HFFc6 (cell line): ENCODE measurements at regions not wholly inside any gene's neighbourhood (a gene's known extent, or its start where the extent isn't known, plus 50 kb on each side); places are given as distances from the start of the nearest gene placed in this dataset.

Experiments
- DNase-seq: peaks from one replicate; pipeline ENCODE4 v3.0.0-alpha.2; 2018
- H3K27ac Mint-ChIP-seq: 2 replicates; pipeline ENCODE4 v1.8.0; 2020; ENCODE audit warnings: mild to moderate bottlenecking, mixed read lengths
- H3K27me3 Mint-ChIP-seq: 2 replicates; pipeline ENCODE4 v1.8.0; 2021; ENCODE audit warnings: mild to moderate bottlenecking, moderate library complexity, mixed read lengths; ENCODE audit not compliant: insufficient read depth
- H3K36me3 Mint-ChIP-seq: 2 replicates; pipeline ENCODE4 v1.8.0; 2021; ENCODE audit warnings: low read depth, mixed read lengths
- H3K4me1 Mint-ChIP-seq: 2 replicates; pipeline ENCODE4 v1.8.0; 2020; ENCODE audit warnings: low read depth, mixed read lengths
- H3K4me3 Mint-ChIP-seq: 2 replicates; pipeline ENCODE4 v1.8.0; 2020; ENCODE audit warnings: mild to moderate bottlenecking, moderate library complexity, mixed read lengths
- H3K9me3 Mint-ChIP-seq: 2 replicates; pipeline ENCODE4 v1.8.0; 2020; ENCODE audit warnings: mild to moderate bottlenecking, mixed read lengths
- TF ChIP-seq, protein P1 (sequence below): fragments of 200-600 bp; sonication (generic); IDR thresholded peaks from 2 replicates; pipeline ENCODE4 v1.5.0; 2021; ENCODE audit warnings: antibody characterized with exemption, mild to moderate bottlenecking

DNA sequence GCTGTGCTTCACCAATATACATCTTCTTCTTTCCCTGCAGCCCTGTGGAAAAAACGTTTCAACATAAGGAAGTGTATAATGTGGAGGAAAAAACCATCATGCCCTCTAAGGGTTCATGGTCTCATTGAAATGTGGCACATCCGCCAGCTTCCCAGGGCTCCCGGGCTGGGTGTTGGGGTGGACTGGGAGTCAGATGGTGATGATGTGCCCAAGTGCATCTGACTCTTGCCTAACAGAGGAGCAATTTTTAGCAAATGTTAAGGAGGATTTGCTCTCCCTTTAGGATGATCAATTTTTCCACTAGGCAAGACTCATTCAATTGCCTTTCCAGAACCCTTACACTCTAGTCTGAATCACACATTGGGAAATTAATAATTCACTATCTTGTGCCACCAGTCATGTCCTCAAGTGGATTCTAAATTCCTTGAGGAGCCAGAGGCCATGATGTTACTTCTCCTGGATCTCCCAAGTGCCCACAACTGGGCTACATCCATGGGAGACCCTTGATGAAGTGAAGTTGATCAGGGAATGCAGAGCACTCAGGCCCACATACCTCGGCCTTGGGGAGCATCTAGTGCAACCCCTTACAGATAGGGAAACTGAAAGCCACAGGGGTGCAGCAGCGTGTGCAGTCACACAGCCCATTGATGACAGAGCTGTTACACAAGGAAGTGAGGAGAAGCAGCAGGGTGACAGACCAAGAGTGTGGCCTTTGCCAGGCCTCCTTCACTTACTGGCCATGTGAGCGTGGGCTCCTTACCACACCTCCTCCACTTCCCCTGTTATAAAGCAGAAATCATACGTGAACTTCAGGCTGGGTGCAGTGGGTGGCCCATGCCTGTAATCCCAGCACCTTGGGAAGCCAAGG is 100.0 kb upstream of the SLC44A3 start:
- Mint-ChIP-seq H3K27ac (no peak overlapping the region; the same call in 1 of the 2 replicates), H3K4me1 (peaks cover 19% of the 10 kb centered on the region), H3K27me3 (peaks cover 7% of the 10 kb centered on the region; the same call in 1 of the 2 replicates), H3K36me3 (peaks cover 2% of the 10 kb centered on the region; the same call in 1 of the 2 replicates), H3K4me3 (no peak overlapping the region), H3K9me3 (no peaks in the 10 kb centered on the region)
- TF ChIP-seq, protein P1, sequence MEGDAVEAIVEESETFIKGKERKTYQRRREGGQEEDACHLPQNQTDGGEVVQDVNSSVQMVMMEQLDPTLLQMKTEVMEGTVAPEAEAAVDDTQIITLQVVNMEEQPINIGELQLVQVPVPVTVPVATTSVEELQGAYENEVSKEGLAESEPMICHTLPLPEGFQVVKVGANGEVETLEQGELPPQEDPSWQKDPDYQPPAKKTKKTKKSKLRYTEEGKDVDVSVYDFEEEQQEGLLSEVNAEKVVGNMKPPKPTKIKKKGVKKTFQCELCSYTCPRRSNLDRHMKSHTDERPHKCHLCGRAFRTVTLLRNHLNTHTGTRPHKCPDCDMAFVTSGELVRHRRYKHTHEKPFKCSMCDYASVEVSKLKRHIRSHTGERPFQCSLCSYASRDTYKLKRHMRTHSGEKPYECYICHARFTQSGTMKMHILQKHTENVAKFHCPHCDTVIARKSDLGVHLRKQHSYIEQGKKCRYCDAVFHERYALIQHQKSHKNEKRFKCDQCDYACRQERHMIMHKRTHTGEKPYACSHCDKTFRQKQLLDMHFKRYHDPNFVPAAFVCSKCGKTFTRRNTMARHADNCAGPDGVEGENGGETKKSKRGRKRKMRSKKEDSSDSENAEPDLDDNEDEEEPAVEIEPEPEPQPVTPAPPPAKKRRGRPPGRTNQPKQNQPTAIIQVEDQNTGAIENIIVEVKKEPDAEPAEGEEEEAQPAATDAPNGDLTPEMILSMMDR, result no peak
- DNase-seq, result no peak

DNA sequence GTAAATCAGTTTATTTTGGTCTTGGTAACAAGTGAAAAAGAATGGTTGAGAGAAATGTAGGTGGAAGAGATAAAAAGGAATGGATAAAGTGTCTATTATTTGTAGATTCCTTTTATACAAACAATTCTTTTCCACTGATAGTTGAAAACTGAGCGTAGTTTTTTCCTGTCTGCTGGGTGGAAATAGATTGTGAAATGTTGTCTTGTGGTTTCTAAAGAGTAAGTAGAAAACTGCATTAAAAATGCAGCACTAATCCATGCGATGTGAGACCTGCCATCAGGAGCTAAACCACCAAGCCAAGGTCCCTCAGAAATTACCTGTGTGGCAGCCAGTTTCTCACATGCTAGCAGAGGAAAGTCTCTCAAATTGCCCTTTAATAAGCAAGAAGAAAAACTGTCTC is 103.2 kb upstream of the SLC44A3 start:
- Mint-ChIP-seq H3K9me3 (no peaks in the 10 kb centered on the region), H3K27ac (no peak overlapping the region), H3K4me1 (peaks cover 32% of the 10 kb centered on the region), H3K27me3 (peaks cover 5% of the 10 kb centered on the region; the same call in 1 of the 2 replicates), H3K36me3 (no peaks in the 10 kb centered on the region), H3K4me3 (no peak overlapping the region)
- no peak for DNase-seq
- TF ChIP-seq, protein P1, result no peak

DNA sequence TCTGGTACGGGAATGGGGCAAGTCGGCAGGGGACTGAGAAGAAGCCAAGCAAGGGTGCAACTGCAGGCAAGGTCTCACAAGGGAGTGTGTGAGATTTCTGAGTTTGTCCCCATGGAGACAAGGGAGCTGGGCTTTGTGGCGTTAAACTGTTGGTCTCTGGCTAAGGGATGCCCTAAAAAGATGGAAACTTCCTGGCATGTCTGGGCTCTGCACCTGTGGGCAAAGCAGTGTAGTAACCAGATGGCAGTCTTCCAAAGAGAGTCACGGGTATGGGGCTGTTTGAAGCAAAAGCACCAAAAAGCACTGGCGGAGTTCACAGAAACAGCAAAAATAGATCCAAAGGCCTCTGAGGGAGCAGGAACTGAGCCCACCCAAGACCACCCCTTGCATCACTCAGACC is 104.8 kb upstream of the SLC44A3 start:
- no peak overlapping the region for H3K27ac Mint-ChIP-seq
- no peak overlapping the region for H3K4me3 Mint-ChIP-seq
- H3K36me3 Mint-ChIP-seq, result peaks cover 5% of the 10 kb centered on the region; the same call in 1 of the 2 replicates
- H3K4me1 Mint-ChIP-seq, result peaks cover 46% of the 10 kb centered on the region
- no peak for DNase-seq
- peaks cover 8% of the 10 kb centered on the region; the same call in 1 of the 2 replicates for H3K27me3 Mint-ChIP-seq
- TF ChIP-seq, protein P1, result no peak
- no peaks in the 10 kb centered on the region for H3K9me3 Mint-ChIP-seq

DNA sequence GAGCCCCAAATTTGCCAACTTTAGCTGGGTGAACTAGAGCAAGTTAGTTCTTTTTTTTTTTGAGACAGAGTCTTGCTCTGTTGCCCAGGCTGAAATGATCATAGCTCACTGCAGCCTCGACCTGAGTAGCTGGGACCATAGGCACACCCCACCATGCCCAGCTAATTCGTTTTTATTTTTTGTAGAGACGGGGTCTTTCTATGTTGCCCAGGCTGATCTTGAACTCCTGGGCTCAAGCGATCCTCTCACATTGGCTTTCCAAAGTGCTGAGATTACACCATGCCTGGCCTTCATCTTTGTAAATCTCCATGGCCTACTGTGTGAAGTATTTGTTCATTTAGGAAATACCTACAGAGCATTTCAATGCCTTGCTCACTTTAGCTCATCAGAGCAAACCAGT is 105.6 kb upstream of the SLC44A3 start:
- H3K27me3 Mint-ChIP-seq, result peaks cover 8% of the 10 kb centered on the region; the same call in 1 of the 2 replicates

DNA sequence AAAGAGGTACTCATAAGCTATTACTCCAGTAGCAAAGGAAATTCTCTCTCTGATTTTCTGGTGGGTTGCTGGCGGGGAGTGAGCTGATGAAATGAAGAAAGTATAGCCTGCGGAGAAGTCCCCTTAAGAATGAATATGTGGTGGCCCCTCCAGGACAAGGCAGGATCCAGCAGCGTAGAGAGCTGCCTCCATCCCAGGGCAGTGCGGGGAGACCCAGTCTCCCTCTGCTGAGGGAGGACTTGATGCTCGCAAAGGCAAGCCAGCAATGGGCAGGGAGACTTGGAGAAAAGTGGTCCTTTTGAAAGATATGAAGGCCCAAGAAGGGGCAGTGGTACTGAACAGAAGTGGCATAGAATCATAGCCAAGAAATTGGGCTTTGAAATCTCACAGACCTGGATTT is 106.0 kb upstream of the SLC44A3 start:
- TF ChIP-seq, protein P1, result no peak
- H3K27ac Mint-ChIP-seq, result peak overlapping the region; percentile 86
- DNase-seq, result no peak
- no peak overlapping the region for H3K4me3 Mint-ChIP-seq
- H3K4me1 Mint-ChIP-seq, result peaks cover 58% of the 10 kb centered on the region
- peaks cover 6% of the 10 kb centered on the region; the same call in 1 of the 2 replicates for H3K27me3 Mint-ChIP-seq
- peaks cover 5% of the 10 kb centered on the region; the same call in 1 of the 2 replicates for H3K36me3 Mint-ChIP-seq
- no peaks in the 10 kb centered on the region for H3K9me3 Mint-ChIP-seq

More for the DNA sequence above, 105.6 kb upstream of the SLC44A3 start:
- no peak for DNase-seq
- Mint-ChIP-seq H3K36me3 (peaks cover 5% of the 10 kb centered on the region; the same call in 1 of the 2 replicates), H3K27ac (peak overlapping the region; percentile 13; the same call in 1 of the 2 replicates), H3K4me3 (no peak overlapping the region), H3K4me1 (peaks cover 54% of the 10 kb centered on the region), H3K9me3 (no peaks in the 10 kb centered on the region)
- TF ChIP-seq, protein P1, result no peak
